NCI-H2029 treated with DMSO at 0.1 percent for 48 hours (cell line): ENCODE measurements at regions not wholly inside any gene's neighbourhood (a gene's known extent, or its start where the extent isn't known, plus 50 kb on each side); places are given as distances from the start of the nearest gene placed in this dataset.
"Not testable (repeated sequence)": the region's sequence is repeated elsewhere in the genome, so short reads cannot be mapped to it uniquely, and the experiment has no call there.

Source experiments
- DNase-seq: peaks from one replicate; lab custom pipeline; 2025; lab: John Stamatoyannopoulos, UW

DNA sequence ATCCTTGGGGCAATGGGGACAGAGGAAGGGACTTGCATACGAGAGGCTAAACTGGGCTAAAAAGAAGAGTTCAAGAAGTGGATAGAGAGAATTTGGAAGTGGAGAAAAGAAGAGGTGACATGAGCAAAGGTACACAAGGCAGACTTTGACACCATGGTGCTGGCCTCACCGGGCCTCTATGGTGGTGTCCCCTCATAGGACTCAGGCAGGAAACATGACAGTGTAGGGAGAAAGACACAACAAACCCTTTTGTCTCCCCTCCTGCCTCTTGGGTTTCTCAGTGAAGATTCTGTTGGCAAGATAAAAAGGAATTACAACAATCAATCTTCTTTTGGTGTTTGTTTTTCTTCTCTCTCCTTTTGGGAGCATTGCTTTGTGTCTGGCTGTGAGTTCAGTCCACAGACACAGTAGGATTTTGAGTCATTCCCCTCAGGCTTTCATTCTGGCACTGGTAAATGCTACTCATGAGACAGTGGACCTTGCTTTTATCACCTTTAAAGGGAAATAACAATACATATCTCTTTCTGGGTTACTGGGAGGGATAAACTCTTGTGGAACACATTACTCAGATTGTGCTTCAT lies 827.7 kb downstream of the TNS3 start:
- DNase-seq: no peak

DNA sequence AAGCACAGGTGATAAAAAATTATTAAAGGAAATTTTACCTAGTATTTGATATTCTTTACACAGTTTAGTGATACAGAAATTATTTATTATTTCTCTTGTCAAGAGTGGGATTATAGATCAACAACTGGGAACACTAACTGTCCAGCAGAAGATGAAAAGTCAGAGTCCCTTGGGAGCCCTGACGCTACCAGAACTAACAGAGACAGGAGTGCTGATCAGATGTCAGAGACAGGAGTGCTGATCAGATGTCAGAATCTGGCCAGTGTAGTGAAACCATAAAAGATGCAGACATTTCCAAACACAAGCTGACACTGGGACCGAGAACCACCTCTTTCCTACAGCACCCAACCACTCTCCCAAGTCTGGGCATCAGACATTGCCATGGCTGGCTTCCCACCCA lies 828.2 kb downstream of the TNS3 start:
- no peak for DNase-seq

- DNase-seq: no peak
Measured at GRCh38 chr7:46752881-46753366, 829.0 kb downstream of the TNS3 start.

- not testable (repeated sequence) for DNase-seq
Measured at GRCh38 chr7:46751927-46752723, 829.8 kb downstream of the TNS3 start.

DNA sequence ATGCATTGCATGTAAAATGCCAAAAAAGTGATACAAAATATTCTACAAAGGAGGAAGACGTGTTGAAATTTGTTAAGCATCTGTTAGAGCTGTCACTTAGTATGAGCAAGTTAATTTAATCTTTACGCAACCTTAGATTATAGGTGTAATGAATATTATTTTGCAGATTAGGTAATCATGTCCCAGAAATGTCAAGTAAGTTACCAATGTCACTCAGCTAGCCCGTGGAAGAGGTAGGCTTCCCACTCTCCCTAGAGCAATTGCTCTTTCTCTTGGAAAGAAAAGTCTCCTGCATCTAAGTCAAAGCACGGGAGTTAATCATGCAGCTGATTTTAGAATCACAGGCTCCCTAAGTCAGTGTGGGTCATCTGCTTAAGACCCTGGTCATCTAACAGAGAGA lies 830.4 kb upstream of the IGFBP3 start:
- DNase-seq: no peak

GRCh38 chr7:46750321-46750865 lies 829.3 kb upstream of the IGFBP3 start:
- no peak for DNase-seq

DNA sequence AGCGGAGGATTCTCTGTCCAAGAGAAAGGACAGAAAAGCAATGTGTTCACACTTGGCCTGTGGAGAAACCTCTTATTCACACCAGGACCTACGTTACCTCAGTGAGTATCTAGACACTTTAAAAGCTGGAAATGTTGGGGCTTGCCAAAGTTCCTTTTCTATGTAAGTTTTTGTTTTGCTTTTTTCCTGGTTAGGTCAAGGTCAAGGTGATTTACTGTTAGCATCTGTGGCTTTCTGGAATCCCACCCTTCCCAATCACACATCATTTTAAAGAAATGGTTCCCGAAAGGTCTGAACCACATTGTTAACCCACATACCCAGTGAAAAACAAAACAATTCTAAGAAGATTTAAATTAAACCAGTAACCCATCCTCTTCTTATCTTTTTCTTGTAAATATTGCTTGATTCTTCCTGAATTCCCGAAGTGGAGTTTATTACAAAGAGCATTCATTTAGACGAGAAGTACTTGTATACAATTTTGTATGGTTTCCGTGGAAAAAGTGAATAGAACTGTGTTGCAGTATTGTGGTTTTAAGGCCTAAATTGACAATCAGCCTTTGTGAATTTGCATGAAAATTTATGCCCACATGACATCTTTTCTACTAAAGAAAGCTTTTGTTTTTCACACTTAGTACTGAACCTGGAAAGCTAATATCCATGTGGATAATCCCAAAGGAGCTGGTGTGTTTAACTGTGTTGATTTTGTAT lies 827.0 kb upstream of the IGFBP3 start:
- DNase-seq: no peak

DNA sequence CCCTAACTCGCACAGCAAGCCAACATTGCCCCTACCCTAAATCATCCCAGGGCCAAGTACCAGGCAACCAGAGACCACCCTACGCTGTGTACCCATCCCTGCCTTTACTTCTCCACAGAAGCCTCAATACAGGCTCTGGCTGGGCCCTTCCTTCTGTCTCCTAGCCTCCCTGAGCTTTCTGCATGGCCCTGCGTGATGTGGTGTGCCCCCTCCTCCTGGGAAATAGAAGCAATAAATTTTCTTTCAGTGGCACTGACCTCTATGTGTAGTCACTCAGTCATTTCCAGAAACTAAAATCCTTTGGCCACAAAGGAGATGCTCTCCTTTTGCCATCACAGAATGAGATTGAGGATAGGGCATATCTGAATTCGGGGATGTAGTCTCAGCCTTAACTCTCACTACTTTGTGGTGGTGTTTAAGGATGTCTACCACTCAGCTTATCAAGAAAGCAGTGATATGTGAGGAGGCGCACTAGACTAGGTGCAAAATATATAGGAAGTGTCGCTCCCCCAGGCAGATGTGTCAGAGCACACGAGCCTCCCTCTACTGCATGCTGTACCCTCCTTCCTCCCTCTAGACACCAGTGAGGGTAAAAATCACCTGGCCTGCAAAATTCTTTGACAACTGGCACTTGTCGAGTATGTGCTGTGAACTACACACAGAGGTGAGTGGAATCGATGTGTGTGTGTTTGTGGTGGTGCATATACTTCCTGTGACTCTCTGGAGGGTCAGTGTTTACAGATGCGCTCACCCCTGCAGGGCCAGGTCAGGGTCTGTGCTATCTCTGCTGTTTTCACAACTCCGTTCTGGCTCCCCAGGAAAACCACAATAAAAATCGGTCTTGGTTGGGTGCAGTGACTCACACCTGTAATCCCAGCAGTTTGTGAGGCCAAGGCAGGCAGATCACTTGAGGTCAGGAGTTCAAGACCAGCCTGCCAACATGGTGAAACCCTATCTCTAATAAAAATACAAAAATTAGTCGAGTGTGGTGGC lies 825.9 kb upstream of the IGFBP3 start:
- no peak for DNase-seq

GRCh38 chr7:46745707-46746090 lies 824.6 kb upstream of the IGFBP3 start:
- no peak for DNase-seq

DNA sequence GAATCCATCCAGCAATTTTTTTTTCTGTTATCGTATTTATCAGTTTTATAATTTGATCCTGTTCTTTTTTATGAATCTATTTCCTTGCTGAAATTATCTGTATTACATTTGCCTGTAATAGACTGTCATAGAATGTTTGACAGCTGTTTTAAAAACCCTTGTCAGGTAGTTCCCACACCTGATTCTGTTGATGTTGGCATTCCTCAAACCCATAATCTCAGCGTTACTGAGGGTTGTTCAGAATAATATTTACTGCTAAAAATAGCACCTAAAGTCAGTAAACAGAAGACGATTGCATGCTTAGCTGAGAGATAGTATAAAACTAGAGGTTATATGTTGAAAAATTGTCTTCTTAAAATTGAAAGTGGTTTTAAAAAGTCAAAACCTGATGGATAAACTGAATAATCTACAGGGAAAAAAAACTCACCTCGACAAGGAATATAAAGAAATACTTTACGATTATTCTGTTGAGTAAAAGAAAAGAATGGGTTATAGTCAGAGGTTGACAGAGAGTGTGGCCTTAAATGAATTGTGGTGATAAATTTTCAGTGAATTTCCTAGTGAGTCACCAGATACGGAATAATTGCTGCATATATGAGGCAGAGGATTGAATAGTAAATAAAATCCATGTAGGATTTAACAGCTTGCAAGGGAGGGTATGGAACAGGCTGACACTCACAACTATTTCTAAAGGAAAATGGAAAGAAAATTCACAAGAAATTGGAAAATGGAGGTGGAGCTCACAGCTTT lies 824.1 kb upstream of the IGFBP3 start:
- DNase-seq: peak; percentile 8

- DNase-seq: no peak
Measured at GRCh38 chr7:46742601-46743000, 821.5 kb upstream of the IGFBP3 start.

DNA sequence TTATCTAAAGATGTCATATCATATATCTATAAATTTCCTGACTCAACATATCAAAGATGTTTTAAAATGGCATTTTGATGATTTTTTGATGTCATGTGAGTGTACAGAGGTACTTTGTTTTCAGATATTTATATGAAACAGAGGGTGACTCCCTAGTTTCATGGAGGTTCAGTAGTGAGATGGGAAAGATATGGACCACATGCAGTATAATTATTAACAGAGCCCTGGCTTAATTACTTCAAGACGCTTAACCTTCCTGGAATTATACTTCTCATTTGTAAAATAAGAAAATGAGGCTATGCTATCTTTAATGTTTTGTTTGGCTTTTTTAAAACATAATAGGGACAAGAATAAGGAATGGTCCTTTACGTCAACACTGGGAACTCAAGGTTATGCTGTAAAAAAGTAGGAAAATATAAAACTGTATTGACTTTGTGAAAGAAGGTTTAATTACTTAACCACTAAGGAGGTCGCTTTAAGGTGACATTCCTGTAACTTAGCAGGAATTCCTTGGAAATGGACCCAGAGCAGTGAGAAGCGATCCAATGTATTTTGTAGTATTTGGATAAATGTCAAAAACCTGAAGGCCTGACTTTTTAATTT lies 821.0 kb upstream of the IGFBP3 start:
- no peak for DNase-seq

DNA sequence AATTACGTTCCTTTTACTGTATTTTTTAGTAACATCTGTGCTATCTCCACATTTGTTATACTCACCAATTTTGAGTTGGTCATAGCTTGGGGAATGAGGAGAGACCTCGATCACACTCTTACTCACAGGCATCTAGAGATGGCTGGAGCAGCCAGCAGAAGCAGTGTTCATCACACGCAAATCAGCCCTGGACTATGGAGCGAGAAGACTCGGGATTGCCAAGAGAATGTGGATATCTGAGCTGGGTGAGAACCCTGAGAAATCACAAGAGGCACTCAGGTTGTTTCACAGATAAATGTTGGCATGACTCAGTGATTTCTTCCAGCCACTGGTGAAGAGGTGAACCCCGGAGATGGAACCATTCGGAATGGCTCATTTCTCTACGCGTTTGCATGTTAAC lies 820.1 kb upstream of the IGFBP3 start:
- DNase-seq: no peak

- DNase-seq: no peak
Measured at GRCh38 chr7:46739518-46740234, 818.6 kb upstream of the IGFBP3 start.

DNA sequence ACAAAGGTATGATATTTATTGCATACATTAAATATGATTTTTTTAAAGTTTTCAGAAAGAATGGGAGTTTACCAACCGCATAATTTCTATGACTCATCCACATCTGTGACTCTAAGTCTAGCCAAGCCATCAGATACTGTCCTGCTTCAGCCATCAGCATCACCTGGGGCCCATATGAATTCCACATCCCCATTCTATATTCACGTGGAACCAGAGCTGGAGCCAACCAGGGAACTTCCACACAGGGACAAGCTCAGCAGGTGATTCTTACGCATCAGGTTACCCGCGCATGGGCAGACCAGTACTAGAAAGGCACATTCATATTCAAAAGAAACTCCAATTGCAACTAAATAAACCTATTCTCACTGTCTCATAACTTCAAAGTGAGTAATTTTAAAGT lies 817.7 kb upstream of the IGFBP3 start:
- DNase-seq: no peak

GRCh38 chr7:46738165-46738564 lies 817.1 kb upstream of the IGFBP3 start:
- DNase-seq: no peak

- DNase-seq: no peak
Measured at GRCh38 chr7:46725838-46726237, 804.8 kb upstream of the IGFBP3 start.

GRCh38 chr7:46725136-46725535 lies 804.1 kb upstream of the IGFBP3 start:
- no peak for DNase-seq

GRCh38 chr7:46723742-46724141 lies 802.7 kb upstream of the IGFBP3 start:
- no peak for DNase-seq

DNA sequence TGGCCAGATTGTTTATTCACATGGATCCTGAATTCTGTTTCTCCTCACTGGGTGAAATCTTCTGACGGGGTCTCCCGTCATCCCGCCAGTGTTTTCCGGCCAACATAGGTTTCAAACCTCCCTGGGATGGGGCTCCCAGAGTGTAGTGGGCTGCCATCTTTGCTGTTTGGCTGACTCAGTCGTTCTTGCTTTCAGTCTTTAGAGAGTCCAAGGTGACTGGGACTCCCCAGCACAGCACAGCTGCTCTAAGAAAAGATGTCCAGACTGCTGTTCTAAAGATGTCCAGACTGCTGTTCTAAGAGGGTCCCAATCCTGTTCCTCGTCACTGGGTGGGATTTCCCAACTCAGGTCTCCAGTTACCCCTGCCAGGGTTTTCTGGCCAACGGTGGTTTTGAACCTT lies 801.9 kb upstream of the IGFBP3 start:
- DNase-seq: no peak
